Femur (tissue), 1 donor: ENCODE measurements at regions not wholly inside any gene's neighbourhood (a gene's known extent, or its start where the extent isn't known, plus 50 kb on each side); places are given as distances from the start of the nearest gene placed in this dataset.
"Not testable (repeated sequence)": the region's sequence is repeated elsewhere in the genome, so short reads cannot be mapped to it uniquely, and the experiment has no call there.

Experiments used
- DNase-seq: peaks from one replicate; pipeline ENCODE4 v3.0.0-alpha.2; 2017

DNA sequence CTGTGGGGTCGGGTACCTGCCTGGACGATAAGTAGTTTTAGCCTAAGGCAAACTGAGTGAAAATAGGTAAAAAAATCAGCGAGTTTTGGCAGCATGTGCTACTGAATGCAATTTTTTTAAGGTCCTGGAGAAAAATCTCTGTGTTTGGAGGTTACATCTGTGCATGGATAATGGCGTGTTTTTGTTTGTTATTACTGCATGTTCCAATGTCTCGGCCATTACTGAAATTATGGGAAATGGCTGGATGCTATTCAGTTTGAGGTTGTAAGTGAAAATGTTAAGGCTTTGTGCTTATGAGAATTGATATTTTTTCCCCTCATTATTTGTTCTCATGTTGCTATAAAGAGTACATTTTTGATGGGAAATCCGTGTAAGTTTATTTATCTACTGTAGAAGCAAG is 441.7 kb downstream of the PRDM2 start:
- no peak for DNase-seq

DNA sequence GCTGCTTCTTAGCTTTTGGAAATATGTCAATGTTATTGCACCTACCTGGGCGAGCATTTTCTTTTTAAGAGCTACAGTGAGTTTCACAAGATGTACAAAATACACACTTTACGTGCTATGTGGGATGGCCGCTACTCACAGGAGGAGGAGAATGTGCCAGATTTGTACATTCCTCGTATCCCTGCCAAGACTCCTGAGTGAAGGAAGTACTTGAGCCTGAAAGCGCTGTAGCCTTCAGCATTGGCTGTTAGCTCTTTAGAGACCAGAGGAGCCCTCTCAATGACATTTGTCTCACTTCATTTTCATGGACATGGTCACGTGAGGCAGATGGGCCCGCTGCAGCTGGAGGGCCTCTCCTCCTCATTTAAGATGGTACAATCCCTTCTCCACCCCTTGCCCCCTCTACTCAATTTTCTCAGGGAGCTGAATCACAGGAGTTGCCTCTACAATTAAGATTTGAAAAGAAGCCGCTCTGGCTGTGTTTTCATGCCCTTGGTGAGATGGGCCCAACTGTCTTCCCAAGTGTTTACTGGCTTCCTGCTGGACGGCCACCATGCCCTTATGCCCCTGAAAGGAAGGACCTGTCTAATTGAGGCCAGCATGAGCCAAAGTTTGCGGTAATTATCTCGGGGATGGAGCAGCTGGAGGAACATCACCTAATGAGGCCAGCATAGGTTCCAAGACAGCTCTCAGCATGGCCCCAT is 442.6 kb downstream of the PRDM2 start:
- peak; percentile 55 for DNase-seq

DNA sequence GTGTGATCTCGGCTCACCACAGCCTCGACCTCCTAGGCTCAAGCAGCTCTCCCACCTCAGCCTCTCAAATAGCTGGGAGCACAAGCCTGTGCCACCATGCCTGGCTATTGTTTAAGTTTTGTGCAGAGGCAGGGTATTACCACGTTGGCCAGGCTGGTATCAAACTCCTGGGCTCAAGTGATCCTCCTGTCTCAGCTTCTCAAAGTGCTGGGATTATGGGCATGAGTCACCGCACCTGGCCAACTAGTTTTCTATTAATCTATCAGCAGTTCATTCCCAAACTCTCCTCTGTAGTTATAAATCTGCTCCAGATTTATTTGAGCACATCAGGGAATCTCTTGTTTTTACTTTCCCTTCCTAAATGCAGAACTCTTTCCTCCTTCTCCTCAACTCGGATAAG is 443.8 kb downstream of the PRDM2 start:
- no peak for DNase-seq

DNA sequence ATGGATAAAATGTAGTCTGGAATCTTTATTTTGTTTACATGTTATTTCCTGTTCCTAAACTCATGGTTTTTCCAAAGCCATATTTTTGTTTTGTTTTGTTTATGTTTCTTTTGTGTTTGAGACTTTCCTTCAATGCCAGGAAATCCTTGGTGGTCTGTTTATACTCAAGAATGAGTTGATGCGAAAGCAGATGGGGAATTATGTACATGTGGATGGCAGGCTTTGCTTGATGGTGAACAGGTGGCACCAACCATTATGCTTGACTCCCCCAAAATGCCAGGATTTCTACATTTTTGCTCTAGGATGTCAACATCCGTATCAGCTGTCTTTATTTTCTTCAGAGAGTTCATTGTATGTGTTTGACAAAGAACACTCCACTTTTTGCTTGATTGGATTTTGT is 448.5 kb downstream of the PRDM2 start:
- DNase-seq = no peak

DNA sequence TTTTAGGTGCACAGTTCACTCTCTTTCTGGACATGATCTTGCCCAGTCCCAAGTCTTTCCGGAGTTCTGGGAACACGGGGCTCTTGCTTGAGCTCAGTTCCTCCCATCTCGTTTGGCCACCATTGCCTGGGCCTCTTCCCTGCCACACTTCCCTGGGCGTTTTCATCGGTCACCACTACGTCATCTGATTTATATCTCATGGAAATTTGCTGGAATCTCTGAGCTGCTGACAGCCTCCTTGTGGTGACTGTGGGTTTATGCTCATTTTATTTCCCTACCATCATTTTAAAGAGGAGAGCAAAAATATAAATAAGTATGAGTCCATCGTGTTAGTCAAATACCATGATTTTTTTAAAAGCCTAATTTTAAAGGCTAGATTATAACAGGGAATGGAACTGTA is 449.1 kb upstream of the KAZN start:
- DNase-seq = peak; percentile 38

DNA sequence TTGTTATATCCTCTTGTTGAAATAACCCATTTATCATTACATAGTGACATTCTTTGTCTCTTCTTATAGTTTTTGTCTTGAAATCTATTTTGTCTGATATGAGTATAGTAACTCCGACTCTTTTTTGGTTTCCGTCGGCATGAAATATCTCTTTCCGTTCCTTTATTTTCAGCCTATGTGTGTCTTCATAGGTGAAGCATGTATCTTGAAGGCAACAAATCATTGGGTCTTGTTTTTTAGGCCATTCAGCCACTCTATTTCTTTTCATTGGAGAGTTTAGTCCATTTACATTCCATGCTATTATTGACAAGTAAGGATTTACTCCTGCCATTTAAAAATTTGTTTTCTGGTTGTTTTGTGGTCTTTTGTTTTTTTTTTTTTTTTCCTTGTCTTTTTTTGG is 441.9 kb upstream of the KAZN start:
- DNase-seq = no peak

DNA sequence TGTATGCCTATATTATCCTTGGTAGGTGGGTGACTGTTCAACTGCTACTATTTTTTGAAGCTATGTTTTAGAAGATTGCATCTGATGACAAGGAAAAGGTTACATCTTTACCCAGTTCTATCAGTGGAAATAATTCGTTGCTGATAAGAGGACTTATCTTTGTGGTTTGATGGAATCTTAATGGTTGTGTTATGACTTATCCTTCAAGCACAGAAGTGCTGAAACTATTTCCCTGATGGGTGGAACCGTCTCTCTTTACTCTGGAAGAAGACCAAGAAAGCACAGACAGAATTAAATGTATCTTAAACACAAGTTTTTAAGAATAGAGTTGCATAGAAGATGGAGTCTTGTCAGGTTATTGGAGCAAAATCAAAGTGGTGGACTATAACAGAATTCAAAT is 437.7 kb upstream of the KAZN start:
- no peak for DNase-seq

DNA sequence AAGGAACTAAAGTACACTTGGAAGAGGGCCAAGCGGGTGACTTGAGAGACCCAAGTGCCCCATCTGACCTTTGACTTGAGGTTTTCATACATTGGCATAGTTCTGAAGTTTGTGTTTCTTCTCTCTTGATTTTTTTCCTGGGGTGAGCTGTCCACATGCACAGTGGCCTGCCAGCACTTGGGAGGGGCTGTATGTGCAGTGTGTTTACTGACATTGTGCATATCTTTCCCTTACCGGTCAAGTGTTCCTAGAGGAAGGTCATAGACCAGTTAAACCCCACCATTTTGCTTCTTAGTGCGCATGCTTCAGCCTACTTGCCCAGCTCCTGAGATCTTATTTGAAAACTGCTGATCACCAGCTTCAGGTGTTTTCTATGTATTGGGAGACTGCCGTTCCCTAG is 435.2 kb upstream of the KAZN start:
- DNase-seq = no peak

DNA sequence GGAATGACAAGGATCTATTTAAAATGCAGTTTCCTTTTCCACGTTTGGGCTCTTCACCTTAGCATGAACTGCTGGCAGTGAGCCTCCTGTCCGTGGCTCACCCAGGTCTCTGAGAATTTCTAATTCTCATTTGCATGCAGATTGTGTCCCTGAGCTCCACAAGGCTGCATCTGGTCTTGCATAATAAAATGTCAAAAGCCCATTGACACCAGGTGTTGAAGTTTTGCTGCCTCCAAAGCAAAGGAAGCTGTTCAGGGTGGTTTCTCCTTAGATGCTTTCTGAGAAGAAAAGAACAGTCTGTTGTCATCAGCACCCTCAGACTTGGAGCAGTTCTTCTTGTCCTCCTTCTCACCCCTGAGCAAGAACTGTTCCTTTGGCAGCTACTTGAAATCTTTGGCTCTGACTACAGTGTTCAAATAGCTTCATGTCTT is 433.1 kb upstream of the KAZN start:
- DNase-seq = no peak

DNA sequence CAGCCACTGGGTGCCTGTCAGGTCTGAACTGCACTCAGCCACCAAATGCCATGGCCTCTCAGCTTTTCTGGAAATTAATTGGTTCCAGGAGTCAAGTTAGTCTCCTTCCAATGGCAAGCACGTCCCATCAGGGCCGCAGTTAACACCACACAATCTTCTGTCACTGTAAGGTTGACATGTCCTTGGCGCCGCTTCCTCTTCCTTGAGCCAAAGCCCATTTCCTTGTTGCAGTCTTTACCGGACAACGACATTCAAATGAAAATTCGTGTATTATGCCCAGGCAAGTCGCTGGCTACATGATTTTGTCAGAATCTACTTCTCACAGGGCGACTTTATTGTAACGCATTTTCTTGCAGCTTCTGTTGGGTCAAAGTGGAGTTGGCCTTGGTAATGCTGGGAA is 430.6 kb upstream of the KAZN start:
- DNase-seq = no peak

DNA sequence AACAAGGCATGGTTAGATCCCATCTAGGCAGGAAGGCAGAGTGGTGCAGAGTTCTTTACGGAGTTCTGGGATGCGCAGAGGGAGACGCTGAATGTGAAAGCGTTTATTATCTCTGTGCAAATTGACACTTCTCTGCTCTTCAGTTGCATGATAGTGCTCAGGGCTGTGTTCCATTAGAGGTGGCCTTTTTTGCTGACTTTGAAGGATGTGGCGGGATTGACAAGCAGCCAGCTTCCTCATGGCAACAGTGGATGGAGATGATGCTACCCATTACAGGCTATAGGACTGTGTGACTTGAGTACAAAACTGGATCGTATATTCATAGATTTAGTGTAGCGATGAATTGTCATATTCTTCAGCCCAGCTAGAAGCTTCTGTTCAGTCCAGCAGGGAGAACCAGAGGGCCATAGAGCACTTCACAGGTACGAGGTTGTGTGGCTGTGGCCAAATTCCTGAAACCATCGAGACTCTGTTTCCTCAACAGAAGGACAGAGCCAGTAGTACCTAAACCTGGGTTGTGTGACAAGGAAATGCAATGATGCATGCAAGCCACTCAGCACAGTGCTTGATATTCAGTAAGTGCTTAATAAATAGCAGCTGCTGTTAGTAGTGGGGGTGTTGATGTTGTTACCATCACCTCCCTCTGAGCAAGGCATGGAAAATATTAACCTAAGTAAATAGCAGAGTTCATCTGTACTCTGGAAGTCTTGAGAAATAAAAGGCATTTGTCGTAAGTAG is 430.0 kb upstream of the KAZN start:
- DNase-seq = no peak

DNA sequence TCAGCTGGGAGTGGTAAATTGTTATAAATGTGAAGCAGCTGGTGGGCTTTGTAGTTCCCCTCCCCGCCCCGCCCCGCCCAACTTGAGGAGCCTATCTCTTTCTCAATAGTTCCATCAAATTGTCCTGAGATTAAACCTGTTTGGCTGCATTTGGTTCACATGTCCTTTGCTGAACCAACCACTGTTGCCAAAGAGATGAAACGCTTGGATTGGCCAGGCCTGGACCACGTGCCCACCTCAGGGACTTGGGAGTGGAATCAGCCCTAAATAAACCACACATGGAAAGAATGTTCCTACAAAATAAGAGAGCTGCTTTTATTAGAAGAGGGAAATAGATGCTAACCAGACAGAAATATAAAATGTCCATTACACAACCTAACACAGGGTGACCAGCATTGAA is 424.9 kb upstream of the KAZN start:
- no peak for DNase-seq

DNA sequence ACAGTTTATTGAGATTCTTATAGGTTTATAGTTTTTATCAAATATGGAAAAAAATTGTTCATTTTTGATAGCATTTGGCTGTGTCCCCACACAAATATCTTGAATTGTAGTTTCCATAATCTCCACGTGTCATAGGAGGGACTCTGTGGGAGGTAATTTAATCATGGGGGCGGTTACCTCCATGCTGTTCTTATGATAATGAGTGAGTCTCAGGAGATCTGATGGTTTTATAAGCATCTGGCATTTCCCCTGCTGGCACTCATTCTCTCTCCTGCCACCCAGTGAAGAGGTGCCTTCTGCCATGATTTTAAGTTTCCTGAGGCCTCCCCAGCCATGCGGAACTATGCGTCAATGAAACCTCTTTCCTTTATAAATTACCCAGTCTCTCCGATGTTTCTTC is 420.6 kb upstream of the KAZN start:
- DNase-seq = not testable (repeated sequence)

DNA sequence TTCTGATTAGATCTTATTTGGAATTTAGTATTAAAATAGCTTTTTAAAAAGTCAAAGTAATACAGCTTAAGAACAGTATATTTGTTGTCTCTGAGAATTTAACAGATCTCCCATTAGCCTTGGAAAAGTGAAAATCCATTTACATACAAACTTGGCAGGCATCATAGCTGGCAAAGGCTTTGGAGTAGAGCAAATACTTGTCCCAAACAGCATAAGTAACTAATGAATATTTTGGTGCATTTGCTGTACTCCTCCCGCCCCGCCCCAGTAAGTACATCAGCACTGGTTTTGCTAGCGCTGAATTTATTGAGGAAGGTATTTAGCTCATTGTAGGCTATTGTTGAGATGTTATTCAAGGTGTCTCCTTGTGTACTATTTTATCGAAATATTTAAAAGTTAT is 417.7 kb upstream of the KAZN start:
- DNase-seq = peak; percentile 27

DNA sequence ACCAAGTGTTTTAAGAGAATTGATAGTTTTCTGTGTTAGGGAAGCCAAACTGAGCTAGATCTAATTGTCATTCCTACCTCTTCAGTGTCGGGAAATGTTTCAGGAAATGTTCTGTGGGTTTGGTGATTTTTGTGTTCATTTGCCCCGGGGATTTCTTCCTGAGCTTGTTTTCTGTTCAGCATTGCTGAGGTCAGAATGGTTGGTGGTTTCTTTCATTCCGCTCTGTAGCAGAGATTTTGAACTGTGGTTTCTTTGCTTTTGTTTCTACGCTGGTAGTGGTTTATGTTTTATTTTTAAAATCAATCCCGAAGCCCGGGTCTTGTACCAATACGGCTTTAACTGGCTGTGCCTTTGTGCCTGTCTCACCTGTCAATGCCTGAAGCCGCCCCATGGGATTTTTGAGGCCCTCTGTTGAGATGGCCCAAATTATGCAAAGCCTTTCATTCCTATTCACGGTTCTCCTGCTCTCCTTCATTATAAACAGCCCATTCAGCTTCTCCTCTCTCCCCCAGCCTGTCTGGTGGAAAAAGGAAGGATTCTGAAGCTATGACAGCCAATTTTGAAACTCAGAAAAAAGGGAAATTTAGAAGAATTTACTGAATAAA is 417.2 kb upstream of the KAZN start:
- no peak for DNase-seq

DNA sequence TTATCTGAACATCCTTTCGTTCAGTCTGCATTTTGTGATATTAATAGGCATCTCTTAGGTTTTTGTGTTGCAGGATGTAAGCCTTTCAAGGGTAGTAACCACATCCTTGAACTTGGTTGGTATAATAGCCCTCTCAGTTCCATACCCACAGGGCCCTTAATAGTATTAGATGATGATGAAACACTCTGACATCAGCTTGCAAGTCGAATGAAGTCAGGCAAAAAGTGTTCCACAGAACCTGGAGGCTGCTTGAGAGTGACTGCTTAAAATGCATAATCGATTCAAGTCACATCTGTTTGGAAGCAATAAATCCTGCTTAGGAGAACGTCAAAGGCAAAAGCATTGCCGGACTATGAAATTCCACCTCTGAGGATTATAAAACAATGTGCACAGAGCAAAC is 415.6 kb upstream of the KAZN start:
- DNase-seq = no peak

DNA sequence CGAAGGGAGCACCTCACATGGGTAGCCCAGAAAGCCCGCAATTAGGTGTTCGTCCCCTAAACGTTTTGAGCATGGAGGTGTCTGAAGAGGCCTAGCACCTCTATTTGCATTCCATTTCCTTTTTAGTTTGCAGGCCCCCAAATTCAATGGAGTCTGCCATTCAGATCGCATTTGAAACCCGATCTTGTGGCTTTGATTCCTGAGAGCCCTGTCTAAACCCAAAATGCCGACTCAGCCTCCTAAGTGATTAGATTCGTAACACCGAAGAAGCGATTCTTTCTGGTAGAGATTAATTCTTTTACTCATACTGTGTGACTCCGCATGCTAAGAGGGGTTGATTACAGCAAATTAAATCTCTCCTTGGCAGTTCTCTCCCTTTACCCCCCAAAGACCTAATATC is 415.2 kb upstream of the KAZN start:
- no peak for DNase-seq

DNA sequence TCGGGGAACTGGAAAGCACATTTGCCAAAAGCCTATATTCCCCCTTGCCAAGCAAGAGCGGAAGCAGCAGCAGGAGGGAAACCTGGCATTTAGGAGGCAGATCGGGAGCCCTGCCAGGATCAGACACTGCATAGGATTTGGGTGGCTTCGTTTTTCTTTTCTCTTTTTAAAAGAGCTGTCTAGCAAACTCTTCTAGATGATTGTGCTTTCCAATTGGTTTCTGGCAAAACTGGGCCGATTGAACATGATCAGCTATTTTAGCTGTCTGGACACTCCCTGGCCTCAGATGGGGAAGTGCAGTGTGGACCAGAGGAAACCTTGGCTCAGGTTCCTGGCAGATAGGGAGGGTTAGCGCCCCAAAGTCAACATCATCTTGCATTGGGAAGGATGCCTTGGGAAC is 414.0 kb upstream of the KAZN start:
- DNase-seq = peak; percentile 60

DNA sequence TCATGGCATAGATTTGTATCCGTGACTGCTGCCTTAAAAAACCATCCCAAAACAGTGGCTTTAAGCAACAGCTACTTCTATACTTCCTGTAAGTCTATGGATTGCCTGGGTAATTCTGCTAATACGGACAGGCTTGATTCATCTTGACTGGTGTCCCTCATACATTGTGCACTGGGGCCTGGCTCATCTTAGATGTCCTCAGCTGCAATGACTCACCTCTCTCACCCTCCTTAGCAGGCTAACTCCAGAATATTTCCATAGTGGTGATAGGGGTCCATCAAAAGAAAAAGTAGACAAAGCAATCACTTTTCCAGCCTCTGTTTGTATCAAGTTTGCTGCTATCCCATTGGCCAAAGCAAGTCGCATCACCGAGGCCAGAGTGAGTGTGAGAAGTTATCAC is 409.1 kb upstream of the KAZN start:
- no peak for DNase-seq

DNA sequence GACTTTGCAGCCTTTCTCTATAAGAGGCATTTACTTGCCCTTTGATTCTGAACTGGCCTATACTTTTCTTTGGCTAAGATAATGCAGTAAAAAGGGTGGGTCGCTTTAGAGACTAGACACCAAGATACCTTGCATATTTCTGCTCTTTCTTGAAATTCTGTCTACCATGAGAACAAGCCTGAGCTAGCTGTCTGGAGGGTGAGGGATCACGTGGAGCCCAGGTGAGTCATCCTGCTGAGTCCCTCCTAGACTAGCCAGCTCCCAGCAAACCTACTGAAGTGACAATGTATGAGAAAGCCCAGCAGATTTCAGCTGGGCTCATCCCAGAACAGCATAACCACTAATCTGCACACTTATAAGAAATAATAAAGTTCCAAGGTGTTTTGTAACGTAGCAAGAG is 408.0 kb upstream of the KAZN start:
- DNase-seq = no peak

DNA sequence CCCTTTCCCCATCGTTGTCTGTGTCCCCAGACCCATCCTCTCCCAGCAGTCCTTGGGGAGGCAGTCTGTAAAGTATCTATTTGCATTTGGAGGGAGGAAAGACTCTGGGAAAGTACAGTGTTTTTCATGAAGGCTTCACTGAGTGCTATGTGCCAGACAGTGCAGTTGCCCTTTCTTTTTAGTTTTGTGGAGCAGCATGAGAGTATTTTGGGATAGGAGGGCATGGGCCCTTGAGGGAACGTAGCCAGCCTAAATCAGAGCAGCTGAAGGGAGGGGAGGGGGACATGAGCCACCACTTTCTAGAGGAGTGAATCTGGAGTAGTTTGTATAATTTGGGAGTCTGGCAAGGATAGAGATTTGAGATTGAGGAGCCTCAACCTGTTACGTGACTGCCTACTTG is 404.0 kb upstream of the KAZN start:
- DNase-seq = no peak

DNA sequence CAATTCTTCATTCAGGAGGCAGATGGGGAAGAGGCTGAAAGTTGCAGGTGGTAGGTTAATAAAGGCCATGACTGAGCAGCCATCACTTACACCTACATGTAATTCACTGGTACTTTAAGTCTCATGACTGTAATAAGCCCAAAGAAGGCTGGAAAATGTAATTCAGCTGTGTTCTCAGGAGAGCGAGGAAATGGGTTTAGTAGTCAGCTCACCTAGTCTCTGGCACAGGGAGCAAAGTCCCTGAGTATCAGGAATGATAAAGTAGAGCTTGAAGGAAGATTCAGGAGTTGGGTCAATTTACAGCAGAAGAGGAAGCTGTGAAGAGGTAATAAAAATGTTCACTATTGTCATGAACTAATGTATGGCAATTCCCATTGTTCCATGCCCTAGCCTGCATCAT is 393.4 kb upstream of the KAZN start:
- DNase-seq = no peak

DNA sequence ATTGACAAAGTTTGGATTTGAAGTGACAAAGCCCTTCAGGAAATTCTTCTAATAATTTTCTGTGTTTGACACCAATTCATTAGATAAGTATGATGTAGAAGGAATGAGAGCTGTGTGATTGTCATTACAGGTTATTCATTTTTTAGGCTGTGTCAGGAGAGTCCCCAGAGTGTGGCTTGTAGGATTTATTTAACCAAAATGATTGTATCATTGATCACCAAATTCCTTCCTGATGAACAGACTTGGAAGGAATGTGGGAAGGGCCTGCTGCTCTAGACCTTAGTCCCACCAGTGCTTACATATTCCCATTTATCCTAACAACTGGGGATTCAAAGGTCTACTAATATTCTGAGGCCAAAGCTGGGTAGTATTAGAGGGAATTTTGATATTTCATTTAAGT is 383.3 kb upstream of the KAZN start:
- no peak for DNase-seq

DNA sequence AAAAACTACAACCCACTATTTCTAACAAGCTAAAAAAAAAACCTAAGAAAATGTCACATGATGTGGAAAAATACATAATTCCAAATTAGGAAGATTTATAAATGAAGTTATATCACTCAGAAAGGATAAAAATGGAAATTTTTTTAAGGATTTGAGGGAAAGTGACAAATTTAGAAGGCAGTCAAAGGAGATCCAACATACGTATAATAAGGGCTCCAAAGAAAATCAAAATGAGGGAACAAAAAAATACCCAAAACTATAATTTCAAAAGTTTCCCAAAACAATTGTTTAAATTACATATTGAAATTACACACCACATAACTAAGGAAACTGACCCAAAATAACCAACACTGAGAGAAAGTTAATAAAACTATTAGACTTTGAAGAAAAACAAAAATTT is 381.1 kb upstream of the KAZN start:
- DNase-seq = no peak

DNA sequence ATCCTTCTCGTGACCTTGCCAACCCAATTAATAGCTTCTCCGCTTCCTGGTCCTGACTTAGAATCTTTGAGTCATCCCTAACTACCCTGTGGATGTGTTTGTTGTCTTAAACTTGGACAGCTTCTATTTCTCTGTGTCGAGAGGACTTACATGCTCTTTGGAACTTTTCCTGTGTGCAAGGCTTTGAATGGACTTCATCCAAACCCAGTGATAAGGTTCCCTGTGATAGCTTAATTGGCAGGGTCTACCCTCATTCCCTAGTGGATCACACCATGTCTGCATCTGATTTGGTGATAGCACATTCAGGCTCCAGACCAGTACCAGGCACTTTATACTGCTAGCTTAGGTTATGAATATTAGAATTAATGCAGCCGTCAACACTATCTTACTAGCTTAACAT is 378.2 kb upstream of the KAZN start:
- DNase-seq = no peak
